Kidney (tissue), 13 donors: ENCODE measurements at regions not wholly inside any gene's neighbourhood (a gene's known extent, or its start where the extent isn't known, plus 50 kb on each side); places are given as distances from the start of the nearest gene placed in this dataset.
A peak's percentile ranks its signal among the peaks of the same experiment; 100 is the strongest.

Experiments
- DNase-seq, 5 donors: peaks; one replicate each; pipeline ENCODE4 v3.0.0-alpha.2; 2013 to 2020
- FAIRE-seq: peaks from 2 replicates; lab custom pipeline; 2012; peaks lifted over from hg19 to GRCh38; lab: Jason Lieb, UNC
- H3K27ac ChIP-seq, 2 donors: one replicate each; pipeline ENCODE4 v1.7.0; 2013; ENCODE audit warnings: low read depth in 2 of 2, low read length in 2 of 2, inconsistent platforms in 1 of 2
- H3K27me3 ChIP-seq: one replicate; pipeline ENCODE4 v1.7.1; 2013; ENCODE audit warnings: low read length, inconsistent platforms; ENCODE audit not compliant: control insufficient read depth, insufficient read depth
- H3K36me3 ChIP-seq, 3 donors: one replicate each; pipeline versions ENCODE4 v1.7.0 to v1.7.1; 2013; ENCODE audit warnings: low read length in 3 of 3, control low read depth in 1 of 3, inconsistent platforms in 1 of 3; ENCODE audit not compliant: insufficient read depth in 3 of 3, control insufficient read depth in 2 of 3
- H3K4me1 ChIP-seq, 3 donors: one replicate each; pipeline versions ENCODE4 v1.7.0 to v1.7.1; 2013; ENCODE audit warnings: low read length in 3 of 3, inconsistent platforms in 1 of 3, low read depth in 1 of 3; ENCODE audit not compliant: control insufficient read depth in 2 of 3, insufficient read depth in 2 of 3
- H3K4me3 ChIP-seq, 3 donors: one replicate each; pipeline versions ENCODE4 v1.7.0 to v1.8.1; 2013; ENCODE audit warnings: low read length in 3 of 3, control low read depth in 1 of 3, inconsistent platforms in 1 of 3
- H3K9ac ChIP-seq, 3 donors: one replicate each; pipeline versions ENCODE4 v1.7.0 to v1.7.1; 2013; ENCODE audit warnings: low read length in 3 of 3, control low read depth in 1 of 3, inconsistent platforms in 1 of 3
- H3K9me3 ChIP-seq, 3 donors: one replicate each; pipeline versions ENCODE4 v1.7.0 to v1.7.1; 2013; ENCODE audit warnings: low read length in 3 of 3, control low read depth in 1 of 3, inconsistent platforms in 1 of 3; ENCODE audit not compliant: control insufficient read depth in 2 of 3, insufficient read depth in 1 of 3
- CTCF ChIP-seq: IDR thresholded peaks from 3 replicates; pipeline ENCODE4 v1.5.1; 2012; ENCODE audit warnings: mild to moderate bottlenecking, moderate library complexity, borderline replicate concordance; ENCODE audit not compliant: insufficient read depth; ENCODE audit errors: extremely low read depth
- intact Hi-C: fragments of 100-400 bp; cut with DNase I; formaldehyde crosslinking; loops from one replicate; pipeline ENCODE4 v1.11.1; 2022
- donor health status: control.
- donor health status: control.
- donor health status: control.
- donor health status: control.
- donor health status: control.
- donor health status: DM: yes; HTN: yes; CAD: no.
- donor health status: Normal renal cell carcinoma (clear cell type).

DNA sequence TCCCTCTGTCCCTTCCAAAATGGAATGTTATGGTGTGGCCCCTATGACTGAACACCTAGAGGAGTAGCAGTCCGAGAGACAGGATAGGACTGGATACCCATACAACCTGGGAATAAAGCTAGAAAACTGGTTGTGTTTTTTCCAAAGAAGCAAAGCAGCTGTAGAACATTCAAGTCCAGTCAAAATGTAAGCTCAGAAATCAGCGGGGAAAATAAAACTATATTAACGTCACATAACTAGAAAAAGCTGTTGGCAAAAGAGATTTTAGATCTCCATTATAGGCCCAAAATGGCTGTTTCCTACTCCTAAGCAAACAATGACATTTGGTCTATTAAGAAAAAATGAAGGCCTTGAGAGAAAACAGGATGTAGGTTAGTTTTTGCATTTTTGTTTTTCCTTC, 177.7 kb downstream of the PTN start:
- Histone ChIP-seq H3K9me3 (no peaks in the 10 kb centered on the region), H3K4me1 (peaks cover 0 to 3% (median 0%) of the 10 kb centered on the region in 3 donors), H3K4me3 (no peak overlapping the region), H3K27ac (no peak overlapping the region), H3K9ac (no peak overlapping the region), H3K36me3 (no peaks in the 10 kb centered on the region), H3K27me3 (no peaks in the 10 kb centered on the region)
- no peak for FAIRE-seq
- intact Hi-C loops: no loop called here
- DNase-seq: peak in 2 of 5 donors; percentile 9 to 75
- no peak for TF ChIP-seq CTCF

DNA sequence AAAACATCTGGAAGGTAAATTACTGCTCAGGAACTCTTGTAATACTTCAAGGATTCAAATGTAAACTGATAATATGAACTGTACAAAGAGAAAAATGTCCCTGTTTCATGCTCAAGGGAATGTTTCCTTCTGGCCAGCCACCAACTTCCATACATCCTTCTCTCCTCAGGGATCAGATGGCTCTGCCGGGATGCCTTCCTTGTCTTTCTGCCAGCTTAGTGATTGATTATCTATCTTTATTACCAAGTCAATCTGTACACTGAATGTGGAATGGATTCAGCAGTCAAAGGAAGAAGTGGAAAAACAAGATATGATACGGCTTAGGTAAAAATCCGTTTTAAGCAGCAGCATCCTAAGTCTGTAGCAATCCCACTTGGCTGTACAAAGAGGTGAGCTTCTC, 178.3 kb downstream of the PTN start:
- DNase-seq (no peak), FAIRE-seq (no peak)
- intact Hi-C loops: no loop called here
- Histone ChIP-seq H3K27ac (no peak overlapping the region), H3K4me1 (peaks cover 0 to 3% (median 0%) of the 10 kb centered on the region in 3 donors), H3K9me3 (no peaks in the 10 kb centered on the region), H3K4me3 (no peak overlapping the region), H3K36me3 (no peaks in the 10 kb centered on the region), H3K9ac (no peak overlapping the region), H3K27me3 (no peaks in the 10 kb centered on the region)
- no peak for TF ChIP-seq CTCF

- no peak for TF ChIP-seq CTCF
- no peak for FAIRE-seq
- Histone ChIP-seq H3K9me3 (no peaks in the 10 kb centered on the region), H3K36me3 (no peaks in the 10 kb centered on the region), H3K4me3 (no peak overlapping the region), H3K9ac (no peak overlapping the region), H3K27me3 (no peaks in the 10 kb centered on the region), H3K4me1 (peaks cover 0 to under 1% (median 0%) of the 10 kb centered on the region in 3 donors), H3K27ac (no peak overlapping the region)
- DNase-seq: peak in 1 of 5 donors; percentile 59
- intact Hi-C loops: no loop called here
Measured at GRCh38 chr7:137164251-137164650, 179.3 kb downstream of the PTN start.

GRCh38 chr7:137160236-137160635, 183.3 kb downstream of the PTN start:
- Histone ChIP-seq H3K27me3 (no peaks in the 10 kb centered on the region), H3K9me3 (peaks cover 0 to 3% (median 0%) of the 10 kb centered on the region in 3 donors), H3K27ac (no peak overlapping the region), H3K36me3 (no peaks in the 10 kb centered on the region), H3K4me1 (no peaks in the 10 kb centered on the region), H3K9ac (no peak overlapping the region), H3K4me3 (no peak overlapping the region)
- no peak for TF ChIP-seq CTCF
- DNase-seq (no peak), FAIRE-seq (no peak)
- intact Hi-C loops: no loop called here
